Activated CD4-positive, alpha-beta T cell treated with anti-CD3 and anti-CD28 coated beads, Interleukin-2, amount 50 U/mL, for 24 hours (primary cell): ENCODE measurements at regions not wholly inside any gene's neighbourhood (a gene's known extent, or its start where the extent isn't known, plus 50 kb on each side); places are given as distances from the start of the nearest gene placed in this dataset.

Experiments
- DNase-seq, 2 donors: peaks; one replicate each; pipeline ENCODE4 v3.0.0-alpha.2; 2020; ENCODE audit warnings: low read depth in 1 of 2, low spot score in 1 of 2

DNA sequence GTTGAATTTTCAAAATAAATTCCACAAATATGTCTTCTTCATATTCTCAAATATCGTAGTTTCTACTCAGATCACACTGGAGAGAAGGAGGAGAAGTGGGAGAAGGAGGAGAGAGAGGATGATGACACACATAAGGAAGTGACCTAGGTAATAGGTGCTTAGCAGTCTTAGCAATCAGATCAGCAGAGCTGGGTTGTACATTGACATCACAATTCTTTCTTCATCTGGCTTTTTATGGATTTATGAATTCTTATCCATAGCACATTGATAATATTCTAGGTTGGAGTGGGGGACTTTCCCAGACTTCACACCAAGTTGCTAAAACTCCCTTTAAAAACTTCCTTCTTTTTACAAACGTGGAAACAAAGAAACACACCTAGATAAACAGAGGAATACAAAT is 86.9 kb downstream of the FGF9 start:
- DNase-seq, result no peak

- DNase-seq, result no peak
These were observed 87.6 kb downstream of the FGF9 start for GRCh38 chr13:21758441-21758840.

DNA sequence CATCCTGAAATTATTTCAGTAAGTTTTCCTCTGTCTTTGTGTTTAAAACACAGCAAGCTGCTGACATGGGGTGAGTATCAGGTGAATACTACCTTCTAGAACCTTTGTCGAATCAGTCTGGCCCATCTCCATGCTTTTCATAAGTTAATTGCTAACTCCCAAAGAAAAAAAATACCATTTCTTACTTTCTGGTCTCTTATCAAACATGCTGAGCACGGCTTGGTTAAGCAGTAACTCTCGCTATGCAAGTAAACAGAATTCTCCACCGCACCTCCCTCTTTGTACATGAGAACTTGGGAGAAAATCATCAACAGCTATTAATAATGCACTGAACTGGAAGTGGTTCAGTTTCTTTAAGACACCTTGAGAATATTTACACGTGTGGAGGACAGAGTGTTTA is 88.6 kb downstream of the FGF9 start:
- DNase-seq, result no peak

DNA sequence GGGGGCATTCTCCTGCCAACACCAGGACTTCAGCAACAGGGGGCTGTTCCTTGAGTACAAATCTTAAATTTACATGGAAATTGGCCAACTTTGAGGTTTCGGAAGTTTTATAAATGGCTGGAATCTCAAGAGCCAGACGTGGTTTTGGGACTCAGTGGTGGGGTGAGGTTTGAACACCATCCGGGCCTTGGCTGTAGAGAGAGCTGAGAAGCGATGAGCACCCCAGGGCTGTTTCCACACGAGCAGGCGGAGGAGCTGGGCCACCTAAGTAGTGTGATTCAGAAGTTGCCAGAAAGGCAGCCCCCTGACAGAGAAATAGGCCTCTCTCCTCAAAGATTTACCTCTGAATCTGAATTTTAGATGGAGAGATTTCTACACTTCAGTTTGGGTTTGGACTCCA is 89.0 kb downstream of the FGF9 start:
- DNase-seq, result no peak

GRCh38 chr13:21761770-21762169 is 90.9 kb downstream of the FGF9 start:
- DNase-seq, result no peak

- DNase-seq, result no peak
These were observed 91.6 kb downstream of the FGF9 start for GRCh38 chr13:21762512-21762911.

DNA sequence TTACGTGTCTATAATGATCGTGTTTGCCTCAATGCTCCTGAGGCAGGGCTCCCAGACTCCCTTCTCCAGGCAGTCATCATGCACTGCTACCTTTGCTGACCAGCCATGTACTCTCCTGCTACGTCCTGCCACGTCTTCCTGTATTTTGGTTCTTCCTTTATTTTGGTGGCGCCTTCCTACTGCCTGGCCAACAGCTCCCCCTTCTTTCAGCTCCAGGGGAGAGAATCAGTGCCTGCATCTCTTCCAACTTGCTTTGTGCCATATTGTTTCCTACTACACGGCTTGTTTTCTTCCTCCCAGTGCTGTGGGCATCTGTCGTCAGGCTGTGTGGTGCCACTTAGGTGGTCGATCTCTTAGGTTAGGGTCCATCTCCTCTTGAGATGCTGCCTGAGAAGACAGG is 96.2 kb downstream of the FGF9 start:
- no peak for DNase-seq

- no peak for DNase-seq
These were observed 100.2 kb downstream of the FGF9 start for GRCh38 chr13:21771075-21771474.

DNA sequence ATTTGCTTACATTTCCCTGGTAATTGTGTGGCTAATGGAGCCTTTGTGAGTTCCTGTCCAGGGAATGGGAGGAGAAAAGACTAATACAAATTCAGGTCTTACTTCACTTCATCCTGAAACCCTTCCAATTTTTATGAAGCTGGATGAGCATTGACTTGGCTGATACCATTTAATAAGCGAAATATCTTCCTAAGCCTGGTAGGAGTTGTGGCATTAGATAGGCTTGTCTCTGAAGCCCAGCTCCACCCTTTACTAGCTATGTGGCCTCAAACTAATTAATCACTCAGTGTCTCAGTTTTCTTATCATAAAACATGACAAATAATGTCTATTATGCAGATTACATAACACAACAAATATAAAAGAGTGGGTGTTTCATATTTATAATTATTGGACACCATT is 106.3 kb downstream of the FGF9 start:
- no peak for DNase-seq

- DNase-seq, result no peak
These were observed 106.9 kb downstream of the FGF9 start for GRCh38 chr13:21777813-21778212.

GRCh38 chr13:21782736-21783135 is 111.9 kb downstream of the FGF9 start:
- no peak for DNase-seq

DNA sequence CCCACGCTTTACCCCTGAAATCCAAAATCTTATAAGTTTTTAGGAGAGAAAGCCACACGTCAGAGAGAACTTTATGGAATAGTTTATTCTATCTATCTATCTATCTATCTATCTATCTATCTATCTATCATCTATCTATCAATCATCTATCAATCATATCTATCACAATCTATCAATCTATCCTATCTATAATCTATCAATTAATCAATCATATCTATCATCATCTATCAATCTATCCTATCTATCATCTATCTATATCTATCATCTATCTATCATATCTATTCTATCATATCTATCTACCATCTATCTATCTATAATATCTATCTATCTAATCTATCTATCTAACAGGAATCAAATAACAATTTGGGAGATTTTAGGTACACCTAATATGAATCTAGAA is 115.1 kb downstream of the FGF9 start:
- DNase-seq, result no peak

GRCh38 chr13:21796066-21796465 is 125.2 kb downstream of the FGF9 start:
- DNase-seq, result no peak

DNA sequence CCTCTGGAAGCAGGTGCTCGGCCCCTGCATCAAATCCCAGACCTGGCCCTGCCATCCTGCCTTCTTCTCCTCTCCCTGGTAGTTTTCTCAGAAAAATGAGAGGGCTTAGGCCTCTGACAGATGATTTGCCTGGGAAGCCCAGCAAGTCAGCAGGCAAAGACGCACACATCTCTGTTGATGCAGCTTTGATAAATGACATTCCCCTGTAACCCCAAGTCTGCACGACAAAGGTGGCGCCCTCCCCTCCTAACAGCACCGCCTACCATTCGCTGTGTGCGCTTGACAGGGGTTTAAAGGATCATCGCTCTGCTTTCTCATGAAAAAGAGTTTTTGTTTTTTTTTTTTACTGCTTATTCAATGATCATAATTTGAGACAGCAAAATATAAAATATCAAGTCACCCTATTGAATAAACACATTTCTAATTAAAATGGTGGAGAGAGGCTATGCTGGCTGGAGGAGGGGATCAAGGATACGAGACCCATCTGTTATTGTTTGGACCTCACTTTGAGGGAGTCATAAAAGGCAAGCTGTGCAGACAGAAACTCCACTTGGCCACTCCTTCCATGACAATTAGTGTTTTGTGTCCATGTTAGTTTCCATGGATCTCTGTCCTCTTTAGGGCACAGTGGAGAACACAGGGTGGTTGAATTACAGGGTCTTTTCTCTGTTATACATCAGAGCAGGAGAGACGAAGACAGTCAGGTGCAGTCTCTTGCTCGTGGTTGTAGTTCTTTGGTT is 126.1 kb downstream of the FGF9 start:
- no peak for DNase-seq

- no peak for DNase-seq
These were observed 126.9 kb downstream of the FGF9 start for GRCh38 chr13:21797736-21798135.

GRCh38 chr13:21798181-21798580 is 127.3 kb downstream of the FGF9 start:
- DNase-seq, result no peak

DNA sequence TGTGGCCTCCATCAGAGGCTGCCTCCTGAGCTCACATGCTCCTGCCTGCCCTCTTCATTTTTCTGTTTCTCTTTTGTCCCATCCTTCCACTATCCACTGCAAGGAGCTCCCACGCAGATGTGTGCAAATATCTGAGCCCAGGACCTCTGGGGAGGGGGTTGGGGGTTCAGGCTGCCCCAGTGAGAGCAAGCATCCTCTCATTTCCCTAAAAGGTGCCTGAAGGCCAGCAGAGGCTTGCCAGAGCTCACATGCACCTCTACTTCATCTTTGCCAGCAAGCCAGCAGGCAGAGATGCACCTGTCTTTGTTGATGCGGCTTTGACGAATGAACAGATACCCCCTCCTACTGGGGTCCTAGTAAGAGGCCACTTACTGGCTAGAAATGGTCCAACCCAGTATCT is 128.8 kb downstream of the FGF9 start:
- no peak for DNase-seq

DNA sequence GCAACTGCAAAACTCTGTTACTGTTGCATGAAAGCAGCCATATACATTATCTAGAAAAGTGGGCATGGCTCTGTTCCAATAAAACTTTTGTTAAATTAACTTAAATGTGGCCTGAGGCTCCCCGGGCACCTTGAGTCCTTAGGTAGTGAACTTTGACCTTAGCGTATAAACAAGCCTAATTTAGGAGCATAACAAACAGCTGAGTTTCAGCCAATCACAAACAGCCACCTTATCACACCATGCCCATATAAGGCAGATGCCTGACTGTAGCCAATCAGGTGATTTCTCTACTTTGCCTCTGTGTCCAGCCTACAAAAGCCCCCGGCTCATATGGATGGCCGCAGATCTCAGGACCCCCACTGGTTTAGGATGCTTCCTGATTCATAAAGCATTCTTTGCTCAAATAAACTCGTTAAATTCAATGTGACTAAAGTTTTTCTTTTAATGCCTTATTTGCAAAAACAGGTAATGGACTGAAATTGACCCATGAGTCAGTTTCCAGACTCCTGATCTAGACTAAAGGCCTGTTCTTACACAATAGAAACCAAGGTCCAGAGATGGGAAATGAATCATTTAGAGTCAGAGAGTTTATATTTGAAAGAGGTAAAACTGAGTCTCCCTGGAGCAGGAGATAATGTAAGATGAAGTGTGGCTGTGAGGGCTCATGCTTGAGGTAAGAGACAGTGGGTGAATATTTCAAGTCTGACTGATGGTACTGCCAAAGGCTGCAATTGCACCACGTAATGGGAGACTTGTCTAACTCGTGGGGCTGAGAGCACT is 130.2 kb downstream of the FGF9 start:
- DNase-seq, result no peak

DNA sequence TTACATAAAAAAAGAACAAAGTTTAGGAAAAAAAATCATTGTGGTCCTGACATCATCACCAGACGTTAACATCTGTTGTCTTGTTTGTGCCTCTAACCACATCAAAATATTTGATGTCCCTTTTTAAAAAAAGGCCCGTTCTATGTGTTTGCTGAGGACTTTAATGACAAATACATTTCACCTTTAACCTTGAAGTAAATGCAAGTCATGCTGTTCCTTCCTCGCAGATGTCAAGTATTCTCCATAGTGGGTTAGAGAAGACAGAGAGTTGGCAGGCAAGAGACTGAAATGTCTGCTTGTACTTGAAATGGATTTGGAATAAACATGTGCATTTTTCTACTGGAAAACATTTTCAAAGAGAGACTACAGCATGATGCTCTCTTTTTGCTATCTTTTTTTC is 134.9 kb downstream of the FGF9 start:
- DNase-seq, result no peak

GRCh38 chr13:21812192-21812626 is 141.3 kb downstream of the FGF9 start:
- DNase-seq, result no peak

- DNase-seq, result no peak
These were observed 142.2 kb downstream of the FGF9 start for GRCh38 chr13:21813110-21813509.

DNA sequence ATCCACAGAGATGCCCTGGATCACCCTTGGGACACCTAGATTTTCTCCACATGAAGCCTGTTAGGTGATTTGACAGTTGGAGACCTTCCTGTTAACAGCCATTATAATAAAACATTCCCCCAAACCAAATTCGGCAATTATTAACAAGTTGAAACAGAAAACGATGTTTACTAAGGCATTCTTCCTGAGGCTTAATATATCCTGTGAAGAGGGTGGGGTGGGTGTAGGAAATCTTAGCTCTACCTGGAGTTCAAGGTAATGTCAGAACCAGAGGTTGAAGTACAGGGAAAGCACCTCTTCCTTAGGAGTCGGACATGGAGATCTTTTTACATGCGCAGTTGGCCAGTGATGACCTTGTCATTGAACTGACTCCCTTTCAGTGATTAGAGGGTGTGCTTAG is 143.0 kb downstream of the FGF9 start:
- no peak for DNase-seq

- no peak for DNase-seq
These were observed 143.7 kb downstream of the FGF9 start for GRCh38 chr13:21814604-21815003.
